ENCODE measurements at regions not wholly inside any gene's neighbourhood (a gene's known extent, or its start where the extent isn't known, plus 50 kb on each side); places are given as distances from the start of the nearest gene placed in this dataset.

- TF ChIP-seq CTCF (IDR thresholded peaks at IDR 0.05) (no peak), POLR2A (IDR thresholded peaks at IDR 0.05) (no peak)
These were observed 69.0 kb upstream of the PDE7B start for GRCh38 chr6:135782546-135782945.
